NCI-H226 (cell line): ENCODE measurements at regions not wholly inside any gene's neighbourhood (a gene's known extent, or its start where the extent isn't known, plus 50 kb on each side); places are given as distances from the start of the nearest gene placed in this dataset.

Source experiments
- DNase-seq: peaks from one replicate; pipeline ENCODE4 v3.0.0-alpha.2; 2015

GRCh38 chr3:151935446-151935845 is 62.0 kb downstream of the SUCNR1 start:
- DNase-seq = no peak

- DNase-seq = no peak
These were observed 67.0 kb downstream of the SUCNR1 start for GRCh38 chr3:151940481-151940880.

- DNase-seq = no peak
These were observed 70.1 kb downstream of the SUCNR1 start for GRCh38 chr3:151943539-151943938.

- DNase-seq = no peak
These were observed 70.9 kb downstream of the SUCNR1 start for GRCh38 chr3:151944356-151944755.

GRCh38 chr3:151946606-151947005 is 73.2 kb downstream of the SUCNR1 start:
- DNase-seq = no peak

- no peak for DNase-seq
These were observed 76.3 kb downstream of the SUCNR1 start for GRCh38 chr3:151949706-151950105.

GRCh38 chr3:151955356-151955755 is 81.9 kb downstream of the SUCNR1 start:
- no peak for DNase-seq

GRCh38 chr3:151960961-151961580 is 87.6 kb downstream of the SUCNR1 start:
- no peak for DNase-seq

- no peak for DNase-seq
These were observed 88.9 kb downstream of the SUCNR1 start for GRCh38 chr3:151962352-151962751.

GRCh38 chr3:151962912-151963311 is 89.5 kb downstream of the SUCNR1 start:
- DNase-seq = no peak

- no peak for DNase-seq
These were observed 91.3 kb downstream of the SUCNR1 start for GRCh38 chr3:151964743-151965142.

GRCh38 chr3:151969026-151969642 is 95.7 kb downstream of the SUCNR1 start:
- DNase-seq = no peak

GRCh38 chr3:151971814-151972579 is 98.6 kb downstream of the SUCNR1 start:
- peak; percentile 26 for DNase-seq

GRCh38 chr3:151974067-151974466 is 100.6 kb downstream of the SUCNR1 start:
- peak; percentile 16 for DNase-seq

- peak; percentile 81 for DNase-seq
These were observed 103.0 kb downstream of the SUCNR1 start for GRCh38 chr3:151976211-151977050.

GRCh38 chr3:151979906-151980305 is 106.5 kb downstream of the SUCNR1 start:
- DNase-seq = no peak

- no peak for DNase-seq
These were observed 110.1 kb downstream of the SUCNR1 start for GRCh38 chr3:151983538-151983937.

GRCh38 chr3:151985787-151986430 is 112.5 kb downstream of the SUCNR1 start:
- no peak for DNase-seq

GRCh38 chr3:151987893-151988292 is 114.5 kb downstream of the SUCNR1 start:
- DNase-seq = no peak

GRCh38 chr3:151989621-151990020 is 116.2 kb downstream of the SUCNR1 start:
- DNase-seq = no peak

- DNase-seq = no peak
These were observed 117.4 kb downstream of the SUCNR1 start for GRCh38 chr3:151990696-151991376.
